DMS153 treated with DMSO at 0.1 percent for 48 hours (cell line): ENCODE measurements at regions not wholly inside any gene's neighbourhood (a gene's known extent, or its start where the extent isn't known, plus 50 kb on each side); places are given as distances from the start of the nearest gene placed in this dataset.
A peak's percentile ranks its signal among the peaks of the same experiment; 100 is the strongest.

Source experiments
- DNase-seq: peaks from one replicate; lab custom pipeline; 2025; ENCODE audit not compliant: unreplicated experiment; lab: John Stamatoyannopoulos, UW

DNA sequence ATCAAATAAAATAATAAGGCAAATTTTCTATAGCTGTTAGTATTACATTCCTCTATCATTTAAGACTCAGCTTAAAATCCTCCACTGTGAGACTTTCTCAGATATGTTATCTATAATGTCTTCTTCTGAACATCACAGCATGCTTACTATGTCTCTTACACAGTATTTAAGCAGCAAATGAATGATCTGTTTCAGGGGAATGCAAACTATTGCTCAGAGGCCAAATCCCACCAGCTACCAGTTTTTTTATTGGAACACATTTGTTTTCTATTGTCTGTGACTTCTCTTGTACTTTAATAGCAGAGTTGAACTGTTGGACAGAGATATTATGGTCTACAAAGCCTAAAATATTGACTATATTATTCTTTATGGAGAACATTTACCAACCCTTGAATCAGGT is 59.6 kb downstream of the C3orf38 start:
- no peak for DNase-seq

DNA sequence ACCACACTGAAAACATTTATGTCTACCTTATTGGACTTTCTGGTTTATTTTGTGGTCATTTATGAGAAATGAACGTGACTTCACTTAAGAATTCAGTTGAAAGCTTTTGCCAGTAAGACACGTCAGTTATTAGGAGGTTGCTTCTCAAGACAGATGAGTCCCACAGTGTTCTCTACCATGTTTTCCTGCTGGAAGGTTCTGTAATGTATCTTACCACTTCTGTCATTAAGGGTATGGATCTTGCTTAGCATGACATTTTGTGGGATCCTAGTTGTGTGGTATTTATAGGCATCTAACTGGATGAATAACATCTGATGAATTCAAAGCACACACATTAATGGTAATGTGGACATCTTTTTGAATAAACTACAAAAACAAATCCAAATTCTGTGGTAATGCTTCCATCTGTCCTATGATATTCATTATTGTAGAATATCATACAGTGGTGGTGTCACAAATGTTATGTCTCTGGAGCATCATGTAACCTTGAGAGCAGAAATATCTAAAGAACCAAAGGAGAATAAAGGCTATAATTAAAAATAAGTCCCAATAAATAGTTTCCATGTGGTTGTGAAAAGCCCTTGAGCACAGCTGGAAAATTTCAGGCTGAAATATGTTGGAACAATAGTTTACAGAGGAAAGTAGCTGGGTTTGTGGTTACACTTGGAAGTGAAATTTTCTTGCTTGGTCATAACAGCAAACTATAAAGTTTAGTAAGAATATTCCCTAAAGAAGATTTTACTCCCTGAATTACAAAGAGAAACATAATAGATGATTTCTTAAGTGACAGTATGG is 61.5 kb downstream of the C3orf38 start:
- no peak for DNase-seq

DNA sequence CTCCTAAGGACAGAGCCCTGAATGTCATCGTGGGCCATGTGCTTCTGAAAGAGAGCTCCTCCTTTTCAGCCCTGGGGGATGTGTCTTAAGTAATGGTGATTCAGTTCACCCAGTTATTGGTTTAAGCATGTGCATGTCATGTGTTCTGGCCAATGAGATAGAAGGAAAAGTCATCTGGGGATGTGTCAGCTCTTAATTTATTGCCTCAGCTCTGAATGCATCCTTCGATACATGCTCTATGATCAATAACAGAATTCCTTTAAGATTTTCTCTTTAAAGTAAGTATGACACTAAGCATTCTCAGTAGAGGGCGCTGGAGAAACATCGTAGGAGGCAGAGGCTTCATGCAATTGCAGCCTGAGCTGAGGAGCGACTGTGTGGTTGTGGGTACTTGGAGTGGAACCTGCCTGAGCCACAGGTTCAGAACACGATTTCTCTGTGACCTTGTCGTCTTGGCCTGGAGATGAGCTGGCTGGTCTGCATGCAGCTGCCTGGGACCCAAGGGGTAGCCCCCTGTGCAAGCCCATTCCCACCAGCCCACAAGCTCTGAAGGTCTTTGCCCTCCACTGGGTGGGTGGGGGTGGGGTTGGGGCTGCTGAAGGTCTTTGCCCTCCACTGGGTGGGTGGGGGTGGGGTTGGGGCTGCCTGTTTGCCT is 69.5 kb downstream of the C3orf38 start:
- DNase-seq = peak; percentile 24

DNA sequence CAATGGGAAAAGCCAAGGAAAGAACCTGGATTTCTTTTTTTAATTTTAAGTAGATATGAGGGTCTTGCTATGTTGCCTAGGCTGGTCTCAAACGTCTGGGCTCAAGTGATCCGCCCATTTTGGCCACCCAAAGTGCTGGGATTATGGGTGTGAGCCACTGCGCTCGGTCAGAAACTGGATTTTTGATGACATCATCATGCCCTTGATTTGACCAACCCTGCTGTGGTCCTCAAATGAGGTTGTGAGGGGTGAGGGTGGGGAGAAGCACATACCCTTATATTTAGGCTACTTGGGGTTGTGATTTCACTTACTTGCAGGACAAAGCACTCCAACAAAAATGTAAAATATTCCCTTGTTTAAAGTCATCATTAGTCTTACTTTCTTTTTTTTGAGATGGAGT is 70.4 kb downstream of the C3orf38 start:
- no peak for DNase-seq

DNA sequence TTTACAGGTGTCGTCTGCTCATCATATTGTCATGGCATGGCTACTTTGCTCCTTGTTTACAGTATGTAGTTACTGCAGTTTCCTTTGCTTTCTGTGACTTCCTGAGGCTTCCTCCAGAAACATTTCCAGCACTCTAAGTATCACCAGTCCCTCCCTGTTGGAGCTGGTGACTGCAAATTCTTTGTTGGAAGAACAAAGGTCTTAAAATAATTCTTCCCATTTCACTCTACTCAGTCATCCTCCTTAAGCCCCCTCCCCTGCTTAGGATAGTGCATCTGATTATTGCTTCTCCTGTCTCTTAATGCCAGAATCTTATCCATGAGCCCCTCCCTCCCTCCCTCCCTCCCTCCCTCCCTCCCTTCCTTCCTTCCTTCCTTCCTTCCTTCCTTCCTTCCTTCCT is 72.0 kb downstream of the C3orf38 start:
- no peak for DNase-seq

DNA sequence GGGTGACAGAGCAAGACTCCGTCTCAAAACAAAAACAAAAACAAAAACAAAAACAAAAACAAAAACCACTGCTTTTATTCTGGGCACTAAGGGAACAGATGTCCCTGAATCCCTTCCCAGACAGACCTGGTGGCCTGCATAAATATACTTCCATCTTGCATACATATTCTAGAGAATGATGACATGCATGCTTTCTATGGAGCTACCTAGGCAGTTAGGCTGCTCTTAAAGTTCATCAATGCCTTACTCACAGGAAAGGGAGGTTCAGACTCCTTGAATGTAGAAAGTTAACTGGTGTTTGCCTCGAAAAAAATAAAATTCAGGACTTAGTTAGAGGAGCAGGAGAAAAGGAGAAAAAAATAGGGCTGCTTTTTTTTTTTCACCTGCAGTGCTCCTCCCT is 72.6 kb downstream of the C3orf38 start:
- no peak for DNase-seq

DNA sequence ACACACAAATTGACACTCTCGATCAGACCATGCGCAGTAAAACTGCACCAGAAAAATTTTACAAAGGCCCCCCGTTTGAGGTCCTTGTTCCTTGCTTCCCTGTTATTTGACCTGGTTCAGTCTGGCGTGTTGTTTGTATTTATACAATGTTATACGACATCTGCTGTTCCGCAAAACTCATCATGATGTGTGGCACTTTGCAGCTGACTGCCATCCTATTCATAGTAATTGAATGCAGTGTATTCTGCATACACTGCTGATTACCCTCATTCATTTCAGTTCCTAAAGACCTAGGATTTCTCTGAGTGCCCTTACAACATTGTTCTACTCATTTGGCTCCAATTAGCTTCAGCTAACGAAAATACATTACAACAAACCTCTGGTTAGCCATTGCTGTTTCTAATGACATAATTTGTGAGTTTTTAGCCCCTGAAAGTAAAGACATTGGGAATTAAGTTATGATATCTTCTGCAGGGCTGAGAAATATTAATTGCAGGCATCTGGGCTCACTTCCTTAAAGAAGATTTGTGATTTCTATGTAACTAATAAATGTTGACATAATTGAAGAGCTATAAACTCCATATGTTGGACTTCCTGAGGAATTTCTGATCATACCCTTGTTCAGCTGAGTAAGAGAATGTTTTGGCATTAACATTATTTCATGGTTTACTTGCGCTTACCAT is 75.7 kb downstream of the C3orf38 start:
- no peak for DNase-seq

DNA sequence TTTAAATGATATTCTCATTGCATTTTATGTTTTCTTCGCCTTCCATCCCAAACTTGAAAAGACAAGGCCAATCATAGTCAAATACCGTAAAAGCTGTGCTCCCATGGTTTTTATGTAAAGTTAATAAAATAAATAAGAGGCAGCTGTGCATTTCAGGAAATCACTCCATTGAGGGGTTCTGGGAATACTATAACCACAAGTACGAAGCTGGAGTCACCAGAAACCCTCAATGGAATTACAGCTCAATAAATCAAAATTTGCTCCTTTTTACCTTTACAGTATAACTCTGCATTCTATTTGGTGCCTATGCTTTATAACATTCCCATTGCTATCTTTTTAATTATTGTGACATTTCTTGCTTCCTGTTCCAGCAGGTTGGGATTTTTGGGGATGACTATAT is 77.2 kb downstream of the C3orf38 start:
- DNase-seq = no peak

DNA sequence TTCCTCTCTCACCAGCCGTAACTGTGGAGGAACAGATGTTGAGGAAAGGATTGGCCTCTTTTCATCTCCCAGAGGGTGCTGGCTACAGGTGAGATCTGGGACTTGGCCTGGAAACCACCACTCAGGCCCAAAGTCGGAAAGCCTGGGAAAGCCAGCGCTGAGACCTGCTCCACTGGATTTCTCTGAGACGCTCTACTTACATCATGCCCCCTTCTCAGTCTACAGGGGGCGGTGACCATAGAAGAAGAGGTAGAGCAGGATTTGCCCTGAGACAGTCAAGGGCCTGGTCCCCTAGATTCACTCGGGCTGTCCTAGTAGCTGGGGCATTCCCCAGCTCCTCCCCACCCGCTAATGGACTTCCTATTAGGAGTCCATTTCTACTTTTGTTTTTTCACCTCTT is 80.9 kb downstream of the C3orf38 start:
- DNase-seq = no peak

DNA sequence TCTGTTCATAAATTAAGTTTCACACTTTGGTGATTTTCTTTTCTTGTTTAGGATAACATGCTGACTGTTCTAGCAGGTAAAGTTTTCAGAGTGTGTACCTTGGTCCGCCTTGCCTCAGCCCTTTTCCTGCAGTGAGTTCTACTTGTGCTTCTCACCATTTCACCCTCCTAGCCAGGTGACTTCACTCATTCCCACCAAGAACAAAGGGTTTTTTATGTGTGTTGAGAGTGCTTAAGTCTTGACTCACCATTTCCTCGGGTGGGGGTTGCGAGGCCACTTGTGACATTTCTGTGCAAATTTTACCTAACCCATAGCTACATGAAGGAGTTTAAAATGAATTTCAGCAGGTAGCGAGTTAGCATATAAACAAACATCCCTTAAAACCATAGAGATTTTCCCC is 81.4 kb downstream of the C3orf38 start:
- DNase-seq = no peak

DNA sequence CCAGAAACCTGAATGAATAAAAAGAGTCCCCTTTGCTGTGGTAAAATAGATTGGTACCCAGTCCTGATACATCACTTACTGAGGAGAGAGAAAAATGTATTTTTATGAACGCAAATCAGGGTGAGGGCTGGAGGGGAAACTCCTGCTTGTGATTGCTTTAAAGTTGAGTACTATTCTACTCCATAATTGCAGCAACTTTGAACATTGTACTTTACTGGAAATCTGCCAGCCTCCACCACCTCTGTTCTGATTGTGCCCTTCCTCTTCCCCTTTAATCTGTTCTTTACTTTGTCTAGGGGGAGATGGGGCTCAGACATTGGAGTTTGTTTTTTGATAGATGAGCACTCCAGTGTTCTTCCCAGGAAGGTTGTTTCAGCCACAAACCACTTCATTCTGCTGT is 81.9 kb downstream of the C3orf38 start:
- no peak for DNase-seq

DNA sequence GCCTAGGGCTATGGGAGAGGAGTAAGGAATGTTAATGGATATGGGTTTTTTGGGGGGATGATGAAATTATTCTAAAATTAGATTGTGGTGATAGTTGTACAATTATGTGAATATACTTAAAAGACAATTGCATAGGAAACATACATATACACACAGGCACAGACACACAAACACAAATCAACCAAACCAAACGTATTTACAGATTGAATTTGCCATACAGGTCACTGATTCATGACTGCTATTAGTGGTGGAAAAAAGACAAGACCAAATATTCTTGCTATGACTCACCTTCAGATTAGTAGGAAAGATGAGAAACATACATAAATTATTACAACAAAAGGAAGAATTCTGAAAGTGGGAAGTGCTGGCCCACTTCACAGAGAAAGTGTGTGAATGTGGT is 85.3 kb downstream of the C3orf38 start:
- DNase-seq = no peak

DNA sequence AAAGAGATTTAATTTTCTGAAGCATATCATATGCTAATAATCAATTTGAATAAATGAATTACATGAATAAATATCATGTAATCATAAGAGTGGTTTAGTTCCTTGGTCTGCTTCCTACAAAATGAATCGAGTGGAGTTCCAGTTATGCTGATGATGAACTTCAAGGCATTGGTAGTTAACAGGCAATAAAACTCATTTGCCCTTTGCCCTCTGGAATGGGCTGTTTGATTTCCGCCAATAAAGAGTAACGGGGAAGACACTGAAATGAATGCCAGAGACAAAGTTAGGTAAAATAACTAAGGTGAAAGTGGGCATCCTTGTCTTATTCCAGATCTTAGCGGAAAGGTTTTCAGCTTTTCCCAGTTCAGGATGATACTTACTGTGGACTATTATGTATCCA is 90.1 kb downstream of the C3orf38 start:
- no peak for DNase-seq

DNA sequence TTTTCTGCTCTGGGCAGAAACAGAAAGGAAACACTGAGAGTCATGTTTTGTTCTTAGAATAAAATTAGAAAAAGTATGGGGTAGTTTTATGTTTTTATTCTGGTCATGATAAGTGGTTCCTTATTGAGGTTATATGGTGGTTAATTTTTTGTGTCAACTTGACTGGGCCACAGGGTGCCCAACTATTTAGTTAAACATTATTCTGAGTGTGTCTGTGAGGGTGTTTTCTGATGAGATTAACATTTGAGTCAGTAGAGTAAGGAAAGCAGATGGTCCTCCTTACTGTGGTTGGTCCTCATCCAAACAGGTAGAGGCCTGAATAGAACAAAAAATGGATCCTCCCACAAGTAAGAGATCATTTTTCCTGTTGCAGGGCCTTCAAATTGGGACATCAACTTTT is 98.9 kb downstream of the C3orf38 start:
- no peak for DNase-seq

DNA sequence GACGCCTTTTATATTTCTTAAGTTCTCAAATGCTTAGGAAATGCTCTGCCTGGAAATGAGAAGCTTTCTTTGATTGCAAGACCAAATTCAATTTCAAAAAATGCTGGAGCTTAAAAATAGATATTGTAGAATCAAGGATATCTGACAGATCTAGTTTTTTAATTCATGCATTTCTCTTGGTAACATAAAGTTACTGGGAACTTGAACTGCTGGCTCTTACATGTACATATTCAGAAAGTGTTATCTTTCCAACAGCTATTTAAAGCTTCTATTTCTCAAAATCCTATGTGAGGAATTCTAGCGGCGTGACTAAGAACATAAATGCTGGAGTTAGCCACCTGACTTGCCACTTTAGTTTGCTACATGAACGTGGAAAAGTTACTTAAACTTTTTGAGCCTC is 109.3 kb downstream of the C3orf38 start:
- DNase-seq = no peak

DNA sequence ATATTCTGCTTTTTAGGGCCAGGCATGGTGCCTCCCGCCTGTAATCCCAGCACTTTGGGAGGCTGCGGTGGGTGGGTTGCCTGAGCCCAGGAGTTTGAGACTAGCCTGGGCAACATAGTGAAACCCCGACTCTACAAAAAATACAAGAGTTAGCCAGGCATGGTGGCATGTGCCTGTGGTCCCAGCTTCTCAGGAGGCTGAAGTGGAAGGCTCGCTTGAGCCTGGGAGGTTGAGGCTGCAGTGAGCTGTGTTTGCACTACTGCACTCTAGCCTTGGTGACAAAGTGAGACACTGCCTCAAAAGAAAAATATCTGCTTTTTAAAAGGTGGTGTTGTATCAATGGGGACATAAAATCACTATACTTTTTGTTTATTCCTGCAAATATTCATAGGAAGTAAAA is 112.8 kb downstream of the C3orf38 start:
- no peak for DNase-seq

DNA sequence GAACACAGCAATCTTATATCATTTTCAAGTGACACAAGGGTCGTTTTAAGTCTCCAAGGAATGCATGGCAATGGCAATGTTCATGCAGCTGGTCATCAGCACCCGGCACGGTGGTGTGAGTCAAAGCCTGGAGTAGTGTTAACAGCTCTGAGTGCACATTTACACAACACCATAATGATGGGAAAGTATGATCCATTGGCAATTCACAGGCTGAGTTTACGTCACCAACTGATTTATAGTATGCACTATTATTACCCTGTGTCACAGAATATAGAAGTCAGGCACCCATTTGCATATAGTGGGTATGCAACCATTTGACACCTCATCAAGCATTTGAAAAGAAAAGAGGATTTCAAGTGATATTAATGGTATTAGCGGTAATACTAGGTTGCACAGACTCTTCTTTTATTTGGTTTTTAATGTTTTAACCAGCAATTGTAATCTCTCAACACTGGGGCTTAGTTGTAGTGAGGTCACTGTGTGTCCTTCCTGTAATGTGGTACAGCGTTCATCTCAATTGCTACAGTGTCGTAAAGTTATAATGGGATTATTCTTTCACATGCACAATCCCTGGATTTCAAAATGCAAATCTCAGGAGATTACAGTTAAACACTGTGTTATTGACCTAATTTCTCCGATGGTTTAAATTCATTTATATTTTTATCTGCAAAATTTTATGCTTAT is 113.8 kb downstream of the C3orf38 start:
- no peak for DNase-seq

DNA sequence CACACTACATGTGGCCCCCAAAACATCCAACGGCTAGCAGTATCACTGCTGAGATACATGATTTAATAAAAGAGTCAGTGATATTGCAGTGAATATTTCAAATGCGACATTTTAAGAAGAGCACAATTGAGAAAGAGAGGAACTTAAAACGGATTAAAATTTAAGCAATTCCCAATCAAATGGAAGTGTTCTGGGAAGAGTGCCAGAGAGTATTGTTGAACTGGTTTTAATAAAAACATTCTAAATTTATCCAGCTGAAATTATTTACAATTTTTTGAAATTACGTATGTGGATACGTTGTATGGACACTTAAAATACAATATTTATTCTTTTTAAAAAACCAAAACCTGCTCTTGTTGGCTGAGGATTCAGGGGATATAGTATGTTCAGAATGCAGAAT is 117.7 kb downstream of the C3orf38 start:
- no peak for DNase-seq

DNA sequence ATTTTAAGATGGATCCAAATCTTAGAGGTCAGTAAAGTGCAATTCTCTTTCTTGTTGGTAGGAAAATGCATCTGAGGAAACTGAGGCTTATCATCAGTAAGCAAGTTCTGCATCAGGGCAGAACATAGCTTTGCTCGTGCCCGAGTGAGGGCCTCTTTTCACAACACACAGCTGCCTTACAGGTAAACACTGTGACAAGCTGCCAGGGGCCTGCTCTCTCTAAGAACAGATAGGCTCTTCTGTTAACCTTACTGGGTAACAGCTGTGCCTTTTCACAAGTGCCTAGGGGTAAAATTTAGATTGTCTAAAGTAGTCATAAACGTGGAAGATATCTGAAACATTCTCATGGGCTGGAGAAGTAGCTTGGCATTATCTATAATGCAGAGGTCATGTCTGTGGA is 118.1 kb downstream of the C3orf38 start:
- DNase-seq = no peak

DNA sequence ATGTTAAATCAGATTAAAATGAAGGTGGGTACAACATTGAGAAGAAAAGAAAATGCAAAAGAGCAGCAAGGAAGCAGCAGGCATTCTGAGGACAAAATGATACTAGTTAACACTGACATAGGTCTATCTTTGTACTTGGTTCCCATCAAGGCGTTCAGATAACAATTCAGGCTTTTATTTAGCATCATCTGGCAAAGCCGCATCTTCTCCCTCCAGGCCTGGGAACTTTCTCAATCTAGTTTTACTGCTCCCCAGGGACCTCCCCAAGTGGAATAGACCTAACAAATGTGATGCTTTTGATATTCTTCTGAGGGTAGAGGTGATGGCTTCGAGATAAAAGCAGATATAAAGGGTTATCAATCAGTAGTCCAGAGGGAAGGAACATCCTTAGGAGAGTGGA is 130.6 kb downstream of the C3orf38 start:
- no peak for DNase-seq

DNA sequence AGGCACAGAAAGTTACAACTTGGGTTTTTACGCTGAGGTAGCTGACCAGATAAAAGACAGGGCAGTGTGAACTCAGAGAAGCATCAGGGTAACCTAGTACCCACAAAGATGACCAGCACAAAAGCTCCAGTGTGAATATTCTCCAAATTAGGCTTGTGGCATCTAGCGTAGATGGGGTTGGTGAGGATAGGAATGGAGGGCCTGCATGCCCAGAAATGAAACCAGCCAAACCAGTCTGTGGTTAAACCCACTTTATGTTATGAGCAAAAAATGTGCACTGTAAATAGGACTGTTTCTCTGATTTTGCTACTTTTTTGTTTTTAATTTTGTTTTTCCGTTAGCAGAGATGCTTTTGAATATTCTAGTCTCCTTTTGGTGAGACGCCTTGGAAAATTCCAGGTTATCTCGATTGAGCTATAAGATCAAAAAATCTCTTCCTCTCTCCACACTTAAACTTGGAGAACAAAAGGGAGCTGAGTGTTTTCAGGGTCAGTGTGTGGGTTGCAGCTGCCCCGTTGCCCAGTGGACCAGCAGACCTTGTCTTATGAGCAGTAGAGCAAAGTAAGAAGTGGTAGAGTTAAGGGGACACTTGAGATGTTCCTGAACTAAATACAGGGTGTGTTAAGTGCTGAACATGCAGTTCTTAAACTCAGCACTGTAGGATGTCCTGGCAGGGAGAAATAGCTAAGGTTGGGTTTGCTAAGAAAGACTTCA is 132.9 kb downstream of the C3orf38 start:
- DNase-seq = no peak
